ENCODE measurements at regions not wholly inside any gene's neighbourhood (a gene's known extent, or its start where the extent isn't known, plus 50 kb on each side); places are given as distances from the start of the nearest gene placed in this dataset.

GRCh38 chr2:190791347-190791975 lies 89.2 kb upstream of the GLS start:
- peak overlapping the region; percentile 33 to 50 for H3K27ac ChIP-seq
- no peaks in the 10 kb centered on the region for H3K36me3 ChIP-seq
- no peaks in the 10 kb centered on the region for H3K4me1 ChIP-seq
- TF ChIP-seq POLR2A (IDR thresholded peaks at IDR 0.05) (no peak), CTCF (IDR thresholded peaks at IDR 0.05) (no peak)
- H3K9me3 ChIP-seq: no peaks in the 10 kb centered on the region
- H3K4me3 ChIP-seq: no peak overlapping the region
- DNase-seq: peak; percentile 23 to 63
- H3K27me3 ChIP-seq: no peaks in the 10 kb centered on the region
- intact Hi-C loops (cut with DNase I; ENCODE audit: low total_unique reads): no loop called here

GRCh38 chr2:190791976-190792575 lies 88.5 kb upstream of the GLS start:
- Histone ChIP-seq H3K36me3 (no peaks in the 10 kb centered on the region), H3K4me1 (no peaks in the 10 kb centered on the region), H3K9me3 (no peaks in the 10 kb centered on the region), H3K4me3 (no peak overlapping the region), H3K27ac (peak overlapping the region; percentile 33 to 50), H3K27me3 (no peaks in the 10 kb centered on the region)
- intact Hi-C loops (cut with DNase I; ENCODE audit: low total_unique reads): no loop called here
- no peak for DNase-seq
- TF ChIP-seq POLR2A (IDR thresholded peaks at IDR 0.05) (no peak), CTCF (IDR thresholded peaks at IDR 0.05) (no peak)

- intact Hi-C loops (cut with DNase I; ENCODE audit: low total_unique reads): no loop called here
- H3K27ac ChIP-seq: peak overlapping the region; percentile 11 to 60
- H3K27me3 ChIP-seq: no peaks in the 10 kb centered on the region
- H3K4me1 ChIP-seq: no peaks in the 10 kb centered on the region
- no peak overlapping the region for H3K4me3 ChIP-seq
- TF ChIP-seq CTCF (IDR thresholded peaks at IDR 0.05) (no peak), POLR2A (IDR thresholded peaks at IDR 0.05) (no peak)
- H3K9me3 ChIP-seq: no peaks in the 10 kb centered on the region
- no peak for DNase-seq
- no peaks in the 10 kb centered on the region for H3K36me3 ChIP-seq
Measured at GRCh38 chr2:190792956-190793888, 87.4 kb upstream of the GLS start.

- Histone ChIP-seq H3K9me3 (no peaks in the 10 kb centered on the region), H3K27ac (no peak overlapping the region), H3K27me3 (no peaks in the 10 kb centered on the region), H3K36me3 (no peaks in the 10 kb centered on the region), H3K4me3 (no peak overlapping the region), H3K4me1 (no peaks in the 10 kb centered on the region)
- intact Hi-C loops (cut with DNase I; ENCODE audit: low total_unique reads): no loop called here
- TF ChIP-seq CTCF (IDR thresholded peaks at IDR 0.05): no peak
- DNase-seq: no peak
Measured at GRCh38 chr2:190794377-190794776, 86.2 kb upstream of the GLS start.

- H3K9me3 ChIP-seq: no peaks in the 10 kb centered on the region
- H3K4me3 ChIP-seq: no peak overlapping the region
- no peaks in the 10 kb centered on the region for H3K36me3 ChIP-seq
- H3K27me3 ChIP-seq: no peaks in the 10 kb centered on the region
- no peak overlapping the region for H3K27ac ChIP-seq
- DNase-seq: no peak
- TF ChIP-seq POLR2A (IDR thresholded peaks at IDR 0.05): no peak
- TF ChIP-seq CTCF (IDR thresholded peaks at IDR 0.05): no peak
- intact Hi-C loops (cut with DNase I; ENCODE audit: low total_unique reads): no loop called here
- no peaks in the 10 kb centered on the region for H3K4me1 ChIP-seq
Measured at GRCh38 chr2:190794790-190795189, 85.8 kb upstream of the GLS start.
